GM21528 (cell line): ENCODE measurements at regions not wholly inside any gene's neighbourhood (a gene's known extent, or its start where the extent isn't known, plus 50 kb on each side); places are given as distances from the start of the nearest gene placed in this dataset.

ENCODE experiments used
- ATAC-seq: cut with Tn5 transposase; IDR thresholded peaks from one replicate; pipeline ENCODE4 v1.9.1; 2021; ENCODE audit warnings: mild to moderate bottlenecking, moderate library complexity; ENCODE audit not compliant: unreplicated experiment, low FRiP score

- ATAC-seq, result no peak
Observed at GRCh38 chr11:112507281-112507680, 246.6 kb upstream of the PLET1 start.

DNA sequence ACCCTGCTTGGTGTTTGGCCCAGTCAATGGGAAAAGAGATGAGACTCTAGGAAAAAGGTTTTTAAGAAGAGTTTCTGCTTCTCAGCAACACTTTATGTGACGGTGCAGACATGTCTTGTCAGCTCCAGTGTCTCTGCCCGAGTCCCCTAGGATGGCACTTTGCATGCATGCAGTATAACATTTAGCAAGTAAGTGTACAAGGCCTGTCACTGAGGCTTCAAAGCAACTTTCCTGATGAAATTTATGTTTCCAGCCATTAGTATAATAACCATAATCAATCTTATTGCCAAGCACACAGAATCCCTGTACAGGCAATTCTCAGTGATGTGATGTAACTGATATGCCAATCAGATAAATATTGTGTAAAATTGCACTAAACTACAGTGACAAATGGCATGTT lies 248.1 kb upstream of the PLET1 start:
- no peak for ATAC-seq

- no peak for ATAC-seq
Observed at GRCh38 chr11:112509300-112509699, 248.6 kb upstream of the PLET1 start.

- no peak for ATAC-seq
Observed at GRCh38 chr11:112511271-112511670, 250.6 kb upstream of the PLET1 start.

DNA sequence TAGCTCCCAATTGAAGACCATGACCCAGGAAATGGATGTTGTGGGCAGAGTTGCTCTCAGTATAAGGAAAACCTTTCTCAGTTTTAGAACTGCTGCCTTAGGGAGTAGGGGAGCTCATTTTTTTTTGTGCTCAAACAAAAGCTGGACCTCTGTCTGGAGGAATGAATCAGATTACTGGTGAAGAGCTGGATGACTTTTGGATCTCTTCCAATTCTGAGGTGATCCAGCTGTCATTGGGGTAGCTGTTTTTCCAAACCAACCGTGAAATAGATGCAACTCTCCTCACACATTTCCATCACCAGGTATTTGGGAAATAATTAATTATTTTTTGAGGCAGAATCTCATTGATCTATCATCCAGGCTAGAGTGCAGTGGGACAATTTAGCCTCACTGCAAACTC lies 251.3 kb upstream of the PLET1 start:
- ATAC-seq, result no peak

GRCh38 chr11:112513417-112513816 lies 252.8 kb upstream of the PLET1 start:
- ATAC-seq, result no peak

DNA sequence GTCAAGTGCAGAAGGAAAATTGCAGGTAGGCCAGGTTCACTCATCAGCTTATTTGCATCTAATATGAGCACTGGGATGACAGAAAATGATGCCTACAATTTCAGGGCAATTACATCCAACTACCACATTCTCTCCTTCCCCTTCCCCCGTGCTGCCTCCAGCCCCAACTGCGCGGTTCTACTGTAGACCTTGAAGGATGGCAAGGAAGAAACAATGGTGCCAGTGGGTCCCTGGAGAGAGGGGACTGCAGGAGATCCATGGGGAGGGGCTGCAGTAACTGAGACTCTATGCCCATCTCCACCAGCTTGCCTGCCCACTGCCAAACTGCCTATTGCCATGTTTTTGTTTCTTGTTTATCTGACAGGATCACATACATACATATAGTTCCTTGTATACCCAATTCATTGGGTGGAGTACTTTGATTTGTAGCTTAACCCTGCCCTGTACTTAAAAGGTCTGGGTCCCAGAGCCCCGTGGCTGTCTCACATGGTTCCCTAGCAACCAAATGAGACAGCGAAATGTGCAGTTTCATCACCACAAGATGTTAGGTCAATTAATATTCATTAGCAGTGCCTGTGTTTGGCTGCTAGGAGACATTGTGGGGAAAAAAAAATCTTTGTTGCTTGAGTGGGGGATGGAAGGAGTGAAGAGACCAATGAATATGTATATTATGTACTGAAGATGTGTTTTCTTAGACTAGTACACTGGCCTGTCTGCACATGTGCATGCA lies 253.5 kb upstream of the PLET1 start:
- ATAC-seq, result no peak

DNA sequence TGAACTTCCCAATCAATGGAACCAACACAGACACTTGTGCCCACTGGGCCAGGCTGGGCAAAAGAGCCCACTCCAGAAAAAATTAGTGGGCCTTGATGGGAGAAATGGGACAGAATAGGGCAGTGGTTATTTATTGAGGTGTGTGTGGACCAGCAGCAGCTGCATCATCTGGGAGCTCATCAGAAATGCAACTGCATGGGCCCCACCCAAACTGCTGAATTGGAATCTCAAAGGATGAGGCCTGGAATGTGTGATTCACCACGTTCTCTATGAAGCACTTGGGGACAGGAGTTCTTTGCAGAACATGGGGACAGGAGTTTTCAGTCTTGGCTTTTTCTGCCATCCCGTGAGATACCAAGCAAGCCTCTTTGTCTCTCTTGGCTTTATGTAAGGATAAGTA lies 255.6 kb upstream of the PLET1 start:
- no peak for ATAC-seq

GRCh38 chr11:112516755-112517154 lies 256.1 kb upstream of the PLET1 start:
- no peak for ATAC-seq

- no peak for ATAC-seq
Observed at GRCh38 chr11:112518371-112518770, 257.7 kb upstream of the PLET1 start.

- no peak for ATAC-seq
Observed at GRCh38 chr11:112519751-112520150, 259.1 kb upstream of the PLET1 start.

- ATAC-seq, result no peak
Observed at GRCh38 chr11:112520354-112520753, 259.7 kb upstream of the PLET1 start.

- ATAC-seq, result no peak
Observed at GRCh38 chr11:112522536-112522935, 261.9 kb upstream of the PLET1 start.

DNA sequence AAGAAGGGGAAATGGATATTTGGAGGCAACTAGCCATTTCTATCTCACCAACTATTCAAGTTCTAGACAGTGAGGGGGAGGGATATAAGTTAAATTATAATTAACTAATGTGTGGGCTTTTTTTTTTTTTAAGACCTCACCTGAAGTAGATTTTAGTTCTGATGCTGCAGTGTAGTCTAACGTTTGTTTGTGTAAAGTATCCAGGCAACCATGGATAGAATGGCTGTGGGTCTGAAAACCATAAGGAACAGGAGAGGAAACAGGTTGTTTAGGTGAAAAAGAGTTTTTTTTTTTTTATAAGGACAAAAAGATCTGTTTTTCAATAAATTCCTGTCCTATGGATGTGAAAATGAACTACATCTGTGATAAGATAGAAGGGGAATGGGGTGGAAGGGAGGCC lies 262.4 kb upstream of the PLET1 start:
- ATAC-seq, result no peak

- ATAC-seq, result no peak
Observed at GRCh38 chr11:112523477-112523876, 262.8 kb upstream of the PLET1 start.

DNA sequence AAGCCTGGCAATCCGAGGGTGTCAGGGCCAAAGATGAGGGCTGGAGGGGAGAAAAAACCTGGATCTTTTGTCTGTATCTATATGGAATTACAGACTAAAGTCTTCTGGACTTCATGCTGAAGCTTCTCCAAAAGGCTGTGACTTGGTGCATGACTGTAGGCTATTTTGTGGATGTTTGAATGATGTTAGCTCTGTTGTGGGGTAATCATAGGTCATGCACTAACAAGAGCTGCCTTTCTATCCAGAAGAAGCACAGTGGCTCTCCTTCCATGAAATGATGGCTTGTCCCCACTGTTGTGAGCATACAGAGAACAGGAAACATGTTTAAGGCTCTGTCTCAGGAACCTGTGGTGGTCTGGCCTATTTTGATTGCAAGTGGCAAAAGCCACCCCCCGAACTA lies 263.3 kb upstream of the PLET1 start:
- ATAC-seq, result no peak

GRCh38 chr11:112524798-112525197 lies 264.1 kb upstream of the PLET1 start:
- ATAC-seq, result no peak

DNA sequence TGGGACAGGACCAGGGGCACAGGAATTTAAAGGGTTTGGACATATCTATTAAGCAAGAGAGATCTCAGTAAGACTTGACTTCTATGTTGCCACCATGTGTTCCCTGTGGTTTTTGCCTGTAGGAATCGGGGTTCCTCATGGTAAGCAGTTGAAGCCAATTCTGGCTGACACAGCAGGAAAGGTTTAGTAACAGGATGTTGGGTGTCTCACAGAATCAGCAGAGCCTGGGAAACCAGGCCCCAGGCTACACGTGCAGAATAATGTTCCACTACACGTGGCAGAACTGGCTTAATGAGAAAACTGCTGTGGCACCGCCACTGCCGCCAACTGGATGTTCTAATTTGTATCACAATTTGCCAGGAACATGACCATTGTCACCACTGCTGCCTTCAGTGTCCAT lies 264.6 kb upstream of the PLET1 start:
- no peak for ATAC-seq

DNA sequence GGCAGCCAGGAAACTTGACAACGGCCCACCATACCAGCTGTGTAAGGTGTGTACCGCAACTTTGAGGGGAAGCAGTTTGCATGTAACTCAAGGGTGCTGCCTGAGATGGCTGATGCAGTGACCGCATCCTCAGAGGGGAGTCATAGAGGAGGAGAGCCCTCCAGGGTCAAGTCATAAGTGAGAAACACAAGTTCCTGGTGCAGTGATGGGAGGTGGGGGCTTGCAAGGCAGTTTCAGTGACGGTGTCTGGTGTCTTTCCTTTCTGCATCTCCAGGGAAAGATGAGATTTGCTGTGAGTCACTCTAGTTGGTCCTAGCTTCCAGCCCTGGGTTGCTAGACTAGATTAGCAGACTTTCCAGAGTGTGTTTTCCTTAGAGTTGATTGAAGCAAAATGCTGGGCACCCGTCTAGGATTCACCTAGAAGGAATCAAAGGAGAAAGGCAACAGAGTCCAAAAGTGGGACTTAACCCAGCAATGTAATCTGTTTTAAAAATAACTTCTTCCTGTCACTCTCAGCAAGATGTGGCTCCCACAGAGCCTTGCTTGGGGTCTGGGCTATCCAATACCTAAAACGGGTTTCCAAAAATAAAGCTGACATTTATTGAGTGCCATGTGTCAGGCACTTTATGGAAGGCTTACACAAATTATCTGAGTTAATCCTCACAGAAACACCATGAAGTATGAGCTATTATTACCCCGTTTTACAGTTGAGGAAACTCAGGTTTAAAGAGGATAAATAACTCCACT lies 265.4 kb upstream of the PLET1 start:
- ATAC-seq, result no peak

DNA sequence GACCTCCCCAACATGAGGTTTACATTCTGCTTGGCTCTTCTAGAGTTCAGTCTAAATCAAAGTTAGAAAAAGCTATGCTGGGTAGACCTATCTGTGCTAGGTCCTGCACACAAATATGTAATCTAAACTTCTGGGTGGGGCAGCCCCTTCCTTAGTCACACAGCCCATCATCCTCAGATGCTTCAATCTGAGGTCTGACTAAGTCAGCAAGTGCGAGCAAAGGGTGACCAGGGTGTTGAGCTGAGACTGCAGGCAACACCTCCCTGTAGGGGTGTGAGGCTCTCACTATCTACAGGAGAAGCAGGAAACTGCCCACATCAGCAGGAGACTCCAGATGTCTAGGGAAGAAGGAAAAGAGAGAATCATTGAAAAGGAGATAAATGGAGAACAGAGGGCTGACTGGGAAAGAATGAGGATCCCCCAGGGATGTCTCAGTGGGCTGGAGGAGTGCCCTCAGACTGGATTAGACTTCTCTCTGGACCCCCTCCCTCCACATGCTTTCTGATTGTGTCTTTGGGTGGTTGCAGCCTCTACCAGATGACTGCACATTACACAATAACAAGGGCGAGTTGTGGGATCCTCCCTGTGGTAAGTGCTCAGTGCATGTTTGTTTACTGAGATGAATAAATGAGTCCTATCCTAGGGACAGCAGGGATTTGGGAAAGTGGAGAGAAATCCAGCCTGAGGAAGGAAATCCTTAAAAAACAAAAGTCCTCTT lies 266.2 kb upstream of the PLET1 start:
- ATAC-seq, result no peak

DNA sequence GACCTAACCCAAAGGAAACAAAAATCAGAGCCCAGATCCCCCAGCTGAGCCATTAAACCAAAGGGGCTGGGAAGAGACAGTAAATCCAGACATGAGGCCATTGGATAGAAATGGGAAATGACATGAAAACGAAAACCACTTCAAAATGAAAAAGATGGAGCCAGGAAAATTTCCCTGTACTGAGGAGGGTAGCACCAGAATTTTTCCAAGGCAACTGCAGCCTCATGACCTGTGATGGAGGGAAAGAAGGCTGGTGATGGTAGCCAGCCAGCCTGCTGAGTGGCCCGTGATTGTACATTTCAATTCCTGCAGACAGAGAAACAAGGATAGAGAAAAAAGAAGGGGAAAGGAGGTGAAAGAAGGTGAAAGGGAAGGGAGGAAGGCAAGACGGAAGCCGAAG lies 268.4 kb upstream of the PLET1 start:
- no peak for ATAC-seq

DNA sequence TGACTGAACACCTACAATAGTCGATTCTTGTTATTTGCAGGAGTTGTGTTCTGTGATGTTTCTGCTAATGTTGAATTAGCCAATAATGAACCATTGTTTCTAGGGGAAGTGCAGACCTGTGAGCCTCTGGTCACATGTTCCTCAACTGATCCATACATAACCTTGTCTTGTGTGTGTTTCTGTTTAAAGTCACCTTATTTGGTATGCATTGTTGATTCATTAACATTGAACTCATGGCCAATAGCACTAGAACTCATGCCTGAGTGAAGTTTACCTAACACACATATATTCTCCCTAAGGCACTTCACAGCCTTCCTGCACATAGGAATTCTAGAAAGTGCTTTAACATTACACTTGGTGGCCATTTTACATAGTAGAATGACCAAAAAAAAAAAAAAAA lies 271.8 kb upstream of the PLET1 start:
- ATAC-seq, result no peak
